HCT116 (cell line): ENCODE measurements at regions not wholly inside any gene's neighbourhood (a gene's known extent, or its start where the extent isn't known, plus 50 kb on each side); places are given as distances from the start of the nearest gene placed in this dataset.

ENCODE experiments used
- ATAC-seq: fragments of 200-7000 bp; cut with Tn5 transposase; 2 replicates; pipeline ENCODE4 v1.9.1; 2020; ENCODE audit warnings: mild to moderate bottlenecking, moderate library complexity
- BruUV-seq: library from RNA; stranded (reverse); fragments of 400-500 nt; replicated peaks from 2 replicates; lab custom pipeline; 2021; lab: Mats Ljungman, UMichigan
- CTCF ChIA-PET: fragments of 300-600 bp; sonication (Branson Sonifier 250); formaldehyde crosslinking; loops from one replicate; lab custom pipeline; 2021; ENCODE audit warnings: antibody characterized with exemption; lab: Charles Lee
- POLR2A ChIA-PET: fragments of 300-600, 350-600 bp; sonication (Branson Sonifier 250); formaldehyde crosslinking; loops from one replicate; lab custom pipeline; 2021; ENCODE audit warnings: antibody characterized with exemption; lab: Charles Lee
- RAD21 ChIA-PET, 2 experiments: fragments of 300-600 bp; sonication (Branson Sonifier 250); formaldehyde crosslinking; loops; one replicate each; lab custom pipeline; 2023; ENCODE audit warnings: low total read pairs in 2 of 2; ENCODE audit not compliant: uncharacterized antibody in 2 of 2, unreplicated experiment in 2 of 2, low non-redundant PET in 1 of 2; lab: Charles Lee
- DNase-seq: peaks from one replicate; pipeline ENCODE4 v3.0.0-alpha.2; 2010; ENCODE audit warnings: low read depth, low spot score
- H2AFZ ChIP-seq: fragments of 200-600 bp; shearing (Covaris generic), sonication (generic); 2 replicates; pipeline ENCODE4 v1.6.1; 2017; ENCODE audit warnings: low read depth, mixed run types, mixed read lengths, antibody characterized with exemption, low read length; ENCODE audit not compliant: poor library complexity, severe bottlenecking
- H3K27ac ChIP-seq: 2 replicates; pipeline ENCODE4 v1.5.1; 2012; ENCODE audit warnings: low read depth, low read length
- H3K27me3 ChIP-seq: fragments of 200-600 bp; sonication (generic); 2 replicates; pipeline ENCODE4 v1.6.1; 2016; ENCODE audit warnings: mixed run types, low read length, mixed read lengths; ENCODE audit not compliant: insufficient read depth
- H3K36me3 ChIP-seq, 2 experiments: fragments of 200-500 bp in 1 of 2; fragments of 200-600 bp in 1 of 2; sonication (Bioruptor generic) in 1 of 2; sonication (generic) in 1 of 2; 2 replicates each; pipeline versions ENCODE4 v1.5.1 to v1.6.1; 2014 to 2016; ENCODE audit warnings: low read length in 2 of 2, inconsistent platforms in 1 of 2, mixed read lengths in 1 of 2, mixed run types in 1 of 2; ENCODE audit not compliant: insufficient read depth in 2 of 2, control insufficient read depth in 1 of 2
- H3K4me1 ChIP-seq, 2 experiments: fragments of 200-600 bp in 1 of 2; sonication (generic) in 1 of 2; 2 replicates each; pipeline versions ENCODE4 v1.5.1 to v1.6.1; 2012 to 2017; ENCODE audit warnings: low read length in 2 of 2, inconsistent platforms in 1 of 2, mild to moderate bottlenecking in 1 of 2, mixed read lengths in 1 of 2, mixed run types in 1 of 2, moderate library complexity in 1 of 2; ENCODE audit not compliant: insufficient read depth in 2 of 2, control insufficient read depth in 1 of 2
- H3K4me2 ChIP-seq: fragments of 200-600 bp; sonication (generic); 2 replicates; pipeline ENCODE4 v1.6.1; 2017; ENCODE audit warnings: mixed run types, low read length, mixed read lengths
- H3K4me3 ChIP-seq, 2 experiments: fragments of 200-600 bp in 1 of 2; sonication (generic) in 1 of 2; replicated peaks in 1 of 2; 2 replicates each; pipeline ENCODE4 v1.5.1; 2011 to 2016; ENCODE audit warnings: low read length in 2 of 2, control low read depth in 1 of 2, low read depth in 1 of 2, mild to moderate bottlenecking in 1 of 2, mixed read lengths in 1 of 2, mixed run types in 1 of 2
- H3K79me2 ChIP-seq: fragments of 200-600 bp; sonication (generic); 2 replicates; pipeline ENCODE4 v1.6.1; 2017; ENCODE audit warnings: mild to moderate bottlenecking, mixed run types, low read length, moderate library complexity, mixed read lengths; ENCODE audit not compliant: insufficient read depth
- H3K9ac ChIP-seq: fragments of 200-600 bp; sonication (generic); 2 replicates; pipeline ENCODE4 v1.6.1; 2016; ENCODE audit warnings: low read length, mixed read lengths
- H3K9me2 ChIP-seq: fragments of 200-600 bp; sonication (generic), shearing (Covaris generic); 2 replicates; pipeline ENCODE4 v1.6.1; 2017; ENCODE audit warnings: mixed run types, mild to moderate bottlenecking, moderate library complexity; ENCODE audit not compliant: insufficient read depth
- H3K9me3 ChIP-seq, 2 experiments: fragments of 200-500 bp in 1 of 2; fragments of 200-600 bp in 1 of 2; sonication (Bioruptor generic) in 1 of 2; sonication (generic) in 1 of 2; 2 replicates each; pipeline ENCODE4 v1.6.1; 2014 to 2017; ENCODE audit warnings: low read length in 2 of 2, mixed read lengths in 2 of 2, inconsistent platforms in 1 of 2, low read depth in 1 of 2, mild to moderate bottlenecking in 1 of 2, mixed run types in 1 of 2, moderate library complexity in 1 of 2; ENCODE audit not compliant: control insufficient read depth in 1 of 2, insufficient read depth in 1 of 2
- H4K20me1 ChIP-seq: fragments of 200-600 bp; sonication (generic), shearing (Covaris generic); 2 replicates; pipeline ENCODE4 v1.6.1; 2017; ENCODE audit warnings: mixed run types, mild to moderate bottlenecking, moderate library complexity; ENCODE audit not compliant: insufficient read depth
- CEBPB ChIP-seq: IDR thresholded peaks from 2 replicates; pipeline ENCODE4 v1.6.1; 2012; ENCODE audit warnings: low read depth
- EGR1 ChIP-seq: IDR thresholded peaks from 2 replicates; pipeline ENCODE4 v1.6.1; 2012; ENCODE audit warnings: low read depth
- EZH2 ChIP-seq: fragments of 200-600 bp; sonication (generic); IDR thresholded peaks from 2 replicates; pipeline ENCODE4 v1.6.1; 2017; ENCODE audit warnings: antibody characterized with exemption, mixed run types
- EZH2phosphoT487 ChIP-seq: fragments of 200-600 bp; IDR thresholded peaks from 2 replicates; pipeline ENCODE4 v1.6.1; 2018; ENCODE audit warnings: antibody characterized with exemption, borderline replicate concordance
- FOSL1 ChIP-seq: IDR thresholded peaks from 2 replicates; pipeline ENCODE4 v1.6.1; 2012; ENCODE audit warnings: low read depth
- JUND ChIP-seq: IDR thresholded peaks from 2 replicates; pipeline ENCODE4 v1.6.1; 2012
- POLR2AphosphoS5 ChIP-seq: IDR thresholded peaks from 2 replicates; pipeline ENCODE4 v1.6.1; 2011; ENCODE audit warnings: mild to moderate bottlenecking, low read depth, low read length, moderate library complexity
- RAD21 ChIP-seq: IDR thresholded peaks from 2 replicates; pipeline ENCODE4 v1.6.1; 2012; ENCODE audit warnings: low read depth, mild to moderate bottlenecking
- SIN3A ChIP-seq: IDR thresholded peaks from 2 replicates; pipeline ENCODE4 v1.6.1; 2012; ENCODE audit warnings: low read depth
- SP1 ChIP-seq: IDR thresholded peaks from 2 replicates; pipeline ENCODE4 v1.6.1; 2012; ENCODE audit warnings: low read depth
- SRF ChIP-seq: IDR thresholded peaks from 2 replicates; pipeline ENCODE4 v1.6.1; 2012; ENCODE audit warnings: low read depth
- TCF7L2 ChIP-seq: IDR thresholded peaks from 2 replicates; pipeline ENCODE4 v1.7.0; 2011; ENCODE audit warnings: borderline replicate concordance, inconsistent platforms; ENCODE audit not compliant: insufficient read depth, insufficient read length; ENCODE audit errors: extremely low read depth
- YY1 ChIP-seq: IDR thresholded peaks from 2 replicates; pipeline ENCODE4 v1.6.1; 2011; ENCODE audit warnings: low read length, low read depth, moderate library complexity, mild to moderate bottlenecking; ENCODE audit not compliant: insufficient replicate concordance; ENCODE audit errors: extremely low read depth
- ZFX ChIP-seq: fragments of 450-650 bp; IDR thresholded peaks from 2 replicates; pipeline ENCODE4 v1.6.1; 2017
- intact Hi-C: fragments of 100-400 bp; cut with micrococcal nuclease; formaldehyde crosslinking; loops from 2 replicates; pipeline ENCODE4 v1.10.0; 2022
- TF ChIP-seq, protein P1 (sequence below): IDR thresholded peaks from 2 replicates; pipeline ENCODE4 v1.6.1; 2012
- TF ChIP-seq, protein P2 (sequence below), 3 experiments: fragments of 200-600 bp in 1 of 3; sonication (generic) in 1 of 3; IDR thresholded peaks in 2 of 3; conservative IDR thresholded peaks in 1 of 3; 2 replicates each; pipeline ENCODE4 v1.5.1; 2012 to 2017; ENCODE audit warnings: low read depth in 2 of 3, low read length in 2 of 3, antibody characterized with exemption in 1 of 3, borderline replicate concordance in 1 of 3, control low read depth in 1 of 3, mild to moderate bottlenecking in 1 of 3, mixed read lengths in 1 of 3, mixed run types in 1 of 3, moderate library complexity in 1 of 3; ENCODE audit not compliant: insufficient read depth in 1 of 3
- TF ChIP-seq, protein P3 (sequence below): IDR thresholded peaks from 2 replicates; pipeline ENCODE4 v1.6.1; 2012
- TF ChIP-seq, protein P4 (sequence below): IDR thresholded peaks from 2 replicates; pipeline ENCODE4 v1.6.1; 2011; ENCODE audit warnings: mild to moderate bottlenecking, low read length, moderate library complexity; ENCODE audit not compliant: insufficient replicate concordance; ENCODE audit errors: extremely low read depth

DNA sequence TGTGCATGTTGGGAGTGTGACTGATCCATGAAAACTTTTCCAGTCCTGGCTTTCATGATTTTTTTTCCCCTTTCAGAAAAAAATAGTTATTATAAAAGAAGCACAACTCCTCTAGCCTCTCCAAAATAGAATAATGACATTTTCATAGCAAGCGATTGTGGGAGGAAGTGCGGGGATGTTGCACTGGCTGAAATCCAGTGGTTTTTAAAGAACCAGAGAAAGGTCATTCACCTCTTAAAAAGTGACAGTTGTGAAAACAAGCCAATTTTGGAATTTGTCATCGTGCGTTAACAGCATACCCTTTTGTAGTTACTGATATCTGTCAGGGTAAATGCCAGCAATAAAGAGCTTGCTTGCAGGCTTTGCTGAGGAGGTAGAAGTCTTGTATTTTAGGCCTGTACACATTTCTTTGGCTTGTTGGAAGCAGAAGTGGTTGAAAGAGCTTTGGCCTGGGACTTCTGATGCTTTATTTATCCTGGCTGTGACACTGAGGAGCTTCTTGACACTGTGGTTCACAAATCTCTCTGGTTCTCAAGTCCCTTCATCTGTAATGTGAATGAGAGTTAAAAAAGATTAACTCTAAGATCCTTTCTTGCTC, 545.9 kb downstream of the REEP3 start:
- Histone ChIP-seq H3K4me1 (no peaks in the 10 kb centered on the region), H3K79me2 (no peaks in the 10 kb centered on the region), H4K20me1 (no peaks in the 10 kb centered on the region), H2AFZ (no peak overlapping the region), H3K4me3 (no peak overlapping the region), H3K36me3 (no peaks in the 10 kb centered on the region), H3K9me3 (no peaks in the 10 kb centered on the region), H3K27me3 (no peaks in the 10 kb centered on the region), H3K4me2 (no peak overlapping the region), H3K9me2 (no peaks in the 10 kb centered on the region), H3K9ac (no peak overlapping the region), H3K27ac (no peak overlapping the region)
- no peak for TF ChIP-seq TCF7L2
- TF ChIP-seq EGR1, result no peak
- no peak for TF ChIP-seq JUND
- no peak for TF ChIP-seq RAD21
- no peak for TF ChIP-seq SRF
- TF ChIP-seq ZFX, result no peak
- no peak for TF ChIP-seq SP1
- TF ChIP-seq POLR2AphosphoS5, result no peak
- TF ChIP-seq, protein P1, sequence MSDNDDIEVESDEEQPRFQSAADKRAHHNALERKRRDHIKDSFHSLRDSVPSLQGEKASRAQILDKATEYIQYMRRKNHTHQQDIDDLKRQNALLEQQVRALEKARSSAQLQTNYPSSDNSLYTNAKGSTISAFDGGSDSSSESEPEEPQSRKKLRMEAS, result no peak
- TF ChIP-seq YY1, result no peak
- no peak for TF ChIP-seq CEBPB
- TF ChIP-seq, protein P2, sequence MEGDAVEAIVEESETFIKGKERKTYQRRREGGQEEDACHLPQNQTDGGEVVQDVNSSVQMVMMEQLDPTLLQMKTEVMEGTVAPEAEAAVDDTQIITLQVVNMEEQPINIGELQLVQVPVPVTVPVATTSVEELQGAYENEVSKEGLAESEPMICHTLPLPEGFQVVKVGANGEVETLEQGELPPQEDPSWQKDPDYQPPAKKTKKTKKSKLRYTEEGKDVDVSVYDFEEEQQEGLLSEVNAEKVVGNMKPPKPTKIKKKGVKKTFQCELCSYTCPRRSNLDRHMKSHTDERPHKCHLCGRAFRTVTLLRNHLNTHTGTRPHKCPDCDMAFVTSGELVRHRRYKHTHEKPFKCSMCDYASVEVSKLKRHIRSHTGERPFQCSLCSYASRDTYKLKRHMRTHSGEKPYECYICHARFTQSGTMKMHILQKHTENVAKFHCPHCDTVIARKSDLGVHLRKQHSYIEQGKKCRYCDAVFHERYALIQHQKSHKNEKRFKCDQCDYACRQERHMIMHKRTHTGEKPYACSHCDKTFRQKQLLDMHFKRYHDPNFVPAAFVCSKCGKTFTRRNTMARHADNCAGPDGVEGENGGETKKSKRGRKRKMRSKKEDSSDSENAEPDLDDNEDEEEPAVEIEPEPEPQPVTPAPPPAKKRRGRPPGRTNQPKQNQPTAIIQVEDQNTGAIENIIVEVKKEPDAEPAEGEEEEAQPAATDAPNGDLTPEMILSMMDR (IDR thresholded peaks at IDR 0.05 in 2 of 3, conservative IDR thresholded peaks at IDR 0.05 in 1 of 3; ENCODE audit: borderline replicate concordance in 1 of 3, insufficient read depth in 1 of 3, low read depth in 2 of 3, low read length in 2 of 3), result no peak
- TF ChIP-seq, protein P3, sequence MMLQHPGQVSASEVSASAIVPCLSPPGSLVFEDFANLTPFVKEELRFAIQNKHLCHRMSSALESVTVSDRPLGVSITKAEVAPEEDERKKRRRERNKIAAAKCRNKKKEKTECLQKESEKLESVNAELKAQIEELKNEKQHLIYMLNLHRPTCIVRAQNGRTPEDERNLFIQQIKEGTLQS, result no peak
- no peak for TF ChIP-seq EZH2phosphoT487
- TF ChIP-seq, protein P4, sequence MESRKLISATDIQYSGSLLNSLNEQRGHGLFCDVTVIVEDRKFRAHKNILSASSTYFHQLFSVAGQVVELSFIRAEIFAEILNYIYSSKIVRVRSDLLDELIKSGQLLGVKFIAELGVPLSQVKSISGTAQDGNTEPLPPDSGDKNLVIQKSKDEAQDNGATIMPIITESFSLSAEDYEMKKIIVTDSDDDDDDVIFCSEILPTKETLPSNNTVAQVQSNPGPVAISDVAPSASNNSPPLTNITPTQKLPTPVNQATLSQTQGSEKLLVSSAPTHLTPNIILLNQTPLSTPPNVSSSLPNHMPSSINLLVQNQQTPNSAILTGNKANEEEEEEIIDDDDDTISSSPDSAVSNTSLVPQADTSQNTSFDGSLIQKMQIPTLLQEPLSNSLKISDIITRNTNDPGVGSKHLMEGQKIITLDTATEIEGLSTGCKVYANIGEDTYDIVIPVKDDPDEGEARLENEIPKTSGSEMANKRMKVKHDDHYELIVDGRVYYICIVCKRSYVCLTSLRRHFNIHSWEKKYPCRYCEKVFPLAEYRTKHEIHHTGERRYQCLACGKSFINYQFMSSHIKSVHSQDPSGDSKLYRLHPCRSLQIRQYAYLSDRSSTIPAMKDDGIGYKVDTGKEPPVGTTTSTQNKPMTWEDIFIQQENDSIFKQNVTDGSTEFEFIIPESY, result no peak
- TF ChIP-seq SIN3A, result no peak
- TF ChIP-seq FOSL1, result no peak
- no peak for TF ChIP-seq EZH2
- no peak for ATAC-seq
- RAD21 ChIA-PET, result no interaction called here
- BruUV-seq, result no TSS peak
- POLR2A ChIA-PET, result no interaction called here
- intact Hi-C loops, result no loop called here
- no peak for DNase-seq
- CTCF ChIA-PET, result no interaction called here
